ENCODE measurements at regions not wholly inside any gene's neighbourhood (a gene's known extent, or its start where the extent isn't known, plus 50 kb on each side); places are given as distances from the start of the nearest gene placed in this dataset.

- Mint-ChIP-seq H3K4me1 (ENCODE audit: low read depth) (no peaks in the 10 kb centered on the region), H3K9me3 (no peaks in the 10 kb centered on the region), H3K27me3 (ENCODE audit: insufficient read depth) (peaks cover 4% of the 10 kb centered on the region), H3K4me3 (no peak overlapping the region), H3K36me3 (ENCODE audit: low read depth) (no peaks in the 10 kb centered on the region), H3K27ac (no peak overlapping the region)
- DNase-seq (ENCODE audit: low spot score): no peak
- intact Hi-C loops (cut with micrococcal nuclease): no loop called here
Observed at GRCh38 chr20:51165131-51165530, 142.2 kb upstream of the KCNG1 start.

DNA sequence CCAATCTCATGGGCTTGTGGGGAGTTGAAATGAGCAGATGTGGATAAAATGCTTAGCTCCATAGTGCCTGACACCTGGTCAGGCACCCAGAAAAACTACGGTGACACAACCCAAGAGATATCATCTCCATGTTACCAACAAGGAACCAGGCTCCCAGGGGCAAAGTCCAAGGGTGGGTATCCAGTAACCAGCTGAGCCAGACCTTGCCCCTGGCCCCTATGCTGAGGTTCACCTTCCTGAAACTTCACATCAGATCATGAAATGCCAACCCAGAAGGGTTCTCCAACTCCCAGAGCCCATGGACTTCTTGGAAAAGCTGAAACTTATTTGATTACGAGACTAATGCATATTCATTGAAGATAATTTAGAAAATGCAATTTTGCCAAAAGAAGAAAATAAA, 141.8 kb upstream of the KCNG1 start:
- H3K27ac Mint-ChIP-seq: no peak overlapping the region
- H3K4me3 Mint-ChIP-seq: no peak overlapping the region
- H3K27me3 Mint-ChIP-seq (ENCODE audit: insufficient read depth): peaks cover 4% of the 10 kb centered on the region
- intact Hi-C loops (cut with micrococcal nuclease): no loop called here
- no peaks in the 10 kb centered on the region for H3K36me3 Mint-ChIP-seq (ENCODE audit: low read depth)
- DNase-seq (ENCODE audit: low spot score): no peak
- no peaks in the 10 kb centered on the region for H3K9me3 Mint-ChIP-seq
- no peaks in the 10 kb centered on the region for H3K4me1 Mint-ChIP-seq (ENCODE audit: low read depth)

DNA sequence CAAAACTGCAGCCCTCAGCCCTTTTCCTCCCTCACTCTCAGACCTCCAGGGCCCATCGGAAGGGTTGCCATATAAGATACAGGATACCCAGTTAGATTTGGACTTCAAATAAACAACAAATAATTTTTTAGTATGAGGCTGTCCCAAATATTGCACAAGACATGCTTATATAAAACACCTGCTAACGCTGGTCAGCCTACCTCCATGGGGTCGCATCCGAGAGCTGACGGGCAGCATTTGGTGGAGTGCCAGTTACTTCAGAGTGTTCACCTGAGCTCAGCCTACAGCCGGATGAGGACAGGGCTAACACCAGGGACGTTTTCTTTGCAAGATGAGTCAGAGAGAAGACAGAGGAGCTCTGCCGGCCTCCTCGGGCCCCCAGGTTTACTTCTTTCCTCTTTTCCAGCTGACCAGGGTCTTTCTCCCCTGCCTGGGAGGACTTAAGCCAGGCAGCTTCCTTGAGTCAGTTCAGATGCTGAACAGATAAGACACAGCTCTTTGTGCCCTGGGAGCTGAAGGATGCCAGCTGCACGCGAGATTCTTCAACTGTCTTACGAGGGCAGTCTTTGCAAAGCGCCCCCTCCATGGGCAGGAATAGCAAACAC, 141.2 kb upstream of the KCNG1 start:
- Mint-ChIP-seq H3K27me3 (ENCODE audit: insufficient read depth) (peaks cover 4% of the 10 kb centered on the region), H3K4me3 (no peak overlapping the region), H3K4me1 (ENCODE audit: low read depth) (no peaks in the 10 kb centered on the region), H3K9me3 (no peaks in the 10 kb centered on the region), H3K36me3 (ENCODE audit: low read depth) (no peaks in the 10 kb centered on the region), H3K27ac (no peak overlapping the region)
- intact Hi-C loops (cut with micrococcal nuclease): no loop called here
- DNase-seq (ENCODE audit: low spot score): no peak

DNA sequence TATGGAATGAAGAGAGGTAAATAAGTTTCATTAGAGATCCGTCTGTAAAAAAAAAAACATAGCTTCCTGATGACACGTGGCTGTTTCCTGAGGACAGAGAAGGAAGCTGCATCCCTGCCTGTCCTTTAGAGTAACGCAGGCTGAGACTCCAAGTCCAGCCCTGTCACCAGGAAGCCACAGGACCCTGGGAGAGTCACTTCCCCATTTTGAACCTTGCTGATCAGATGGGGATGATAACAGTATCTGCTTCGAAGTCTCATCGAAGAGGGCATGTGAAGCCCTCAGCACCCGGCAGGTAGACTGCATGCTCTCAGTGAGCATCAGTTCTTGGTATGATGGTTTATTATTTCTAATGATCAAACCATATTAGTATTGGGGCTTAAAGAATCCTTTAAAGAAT, 139.1 kb upstream of the KCNG1 start:
- no peak overlapping the region for H3K4me3 Mint-ChIP-seq
- no peak overlapping the region for H3K27ac Mint-ChIP-seq
- no peaks in the 10 kb centered on the region for H3K36me3 Mint-ChIP-seq (ENCODE audit: low read depth)
- H3K4me1 Mint-ChIP-seq (ENCODE audit: low read depth): no peaks in the 10 kb centered on the region
- intact Hi-C loops (cut with micrococcal nuclease): no loop called here
- DNase-seq (ENCODE audit: low spot score): no peak
- H3K27me3 Mint-ChIP-seq (ENCODE audit: insufficient read depth): peaks cover 8% of the 10 kb centered on the region
- H3K9me3 Mint-ChIP-seq: no peaks in the 10 kb centered on the region

- Mint-ChIP-seq H3K36me3 (ENCODE audit: low read depth) (no peaks in the 10 kb centered on the region), H3K4me3 (no peak overlapping the region), H3K27me3 (ENCODE audit: insufficient read depth) (peaks cover 11% of the 10 kb centered on the region), H3K9me3 (no peaks in the 10 kb centered on the region), H3K4me1 (ENCODE audit: low read depth) (no peaks in the 10 kb centered on the region), H3K27ac (no peak overlapping the region)
- DNase-seq (ENCODE audit: low spot score): no peak
- intact Hi-C loops (cut with micrococcal nuclease): no loop called here
Observed at GRCh38 chr20:51160821-51161220, 137.9 kb upstream of the KCNG1 start.

GRCh38 chr20:51159981-51160380, 137.1 kb upstream of the KCNG1 start:
- intact Hi-C loops (cut with micrococcal nuclease): no loop called here
- no peak for DNase-seq (ENCODE audit: low spot score)
- Mint-ChIP-seq H3K9me3 (no peaks in the 10 kb centered on the region), H3K27ac (no peak overlapping the region), H3K27me3 (ENCODE audit: insufficient read depth) (peaks cover 12% of the 10 kb centered on the region), H3K4me3 (no peak overlapping the region), H3K4me1 (ENCODE audit: low read depth) (no peaks in the 10 kb centered on the region), H3K36me3 (ENCODE audit: low read depth) (no peaks in the 10 kb centered on the region)

- Mint-ChIP-seq H3K4me1 (ENCODE audit: low read depth) (no peaks in the 10 kb centered on the region), H3K36me3 (ENCODE audit: low read depth) (no peaks in the 10 kb centered on the region), H3K9me3 (no peaks in the 10 kb centered on the region), H3K27me3 (ENCODE audit: insufficient read depth) (peaks cover 13% of the 10 kb centered on the region), H3K27ac (no peak overlapping the region), H3K4me3 (no peak overlapping the region)
- intact Hi-C loops (cut with micrococcal nuclease): no loop called here
- no peak for DNase-seq (ENCODE audit: low spot score)
Observed at GRCh38 chr20:51159303-51159702, 136.4 kb upstream of the KCNG1 start.

DNA sequence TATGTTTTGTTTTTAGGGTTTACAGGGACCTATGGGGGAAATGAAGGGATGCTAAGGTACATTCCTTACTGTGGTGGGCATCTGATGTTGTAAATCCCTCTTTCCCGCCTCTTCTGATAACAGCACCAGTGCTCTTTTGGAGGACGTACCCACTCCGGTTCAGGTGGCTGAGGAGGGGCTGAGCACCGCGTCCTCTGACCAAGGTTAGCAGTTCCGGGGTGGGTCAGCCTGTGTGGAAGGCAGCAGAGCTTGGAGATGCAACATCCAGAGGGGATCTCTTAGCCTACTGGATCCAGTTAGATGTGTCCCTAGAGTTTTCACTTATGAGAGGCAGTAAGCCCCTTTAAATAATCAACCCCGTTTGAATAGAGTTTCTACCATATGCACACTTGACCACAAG, 135.3 kb upstream of the KCNG1 start:
- no peak overlapping the region for H3K27ac Mint-ChIP-seq
- intact Hi-C loops (cut with micrococcal nuclease): no loop called here
- H3K9me3 Mint-ChIP-seq: no peaks in the 10 kb centered on the region
- no peaks in the 10 kb centered on the region for H3K36me3 Mint-ChIP-seq (ENCODE audit: low read depth)
- H3K27me3 Mint-ChIP-seq (ENCODE audit: insufficient read depth): peaks cover 18% of the 10 kb centered on the region
- DNase-seq (ENCODE audit: low spot score): no peak
- H3K4me1 Mint-ChIP-seq (ENCODE audit: low read depth): no peaks in the 10 kb centered on the region
- no peak overlapping the region for H3K4me3 Mint-ChIP-seq

- H3K4me1 Mint-ChIP-seq (ENCODE audit: low read depth): no peaks in the 10 kb centered on the region
- no peak for DNase-seq (ENCODE audit: low spot score)
- no peaks in the 10 kb centered on the region for H3K9me3 Mint-ChIP-seq
- intact Hi-C loops (cut with micrococcal nuclease): no loop called here
- H3K36me3 Mint-ChIP-seq (ENCODE audit: low read depth): no peaks in the 10 kb centered on the region
- H3K4me3 Mint-ChIP-seq: no peak overlapping the region
- no peak overlapping the region for H3K27ac Mint-ChIP-seq
- H3K27me3 Mint-ChIP-seq (ENCODE audit: insufficient read depth): peaks cover 26% of the 10 kb centered on the region
Observed at GRCh38 chr20:51156041-51156982, 133.4 kb upstream of the KCNG1 start.

GRCh38 chr20:51154708-51155690, 132.1 kb upstream of the KCNG1 start:
- H3K9me3 Mint-ChIP-seq: no peaks in the 10 kb centered on the region
- H3K4me3 Mint-ChIP-seq: no peak overlapping the region
- no peaks in the 10 kb centered on the region for H3K4me1 Mint-ChIP-seq (ENCODE audit: low read depth)
- H3K27ac Mint-ChIP-seq: no peak overlapping the region
- intact Hi-C loops (cut with micrococcal nuclease): no loop called here
- DNase-seq (ENCODE audit: low spot score): no peak
- peaks cover 27% of the 10 kb centered on the region for H3K27me3 Mint-ChIP-seq (ENCODE audit: insufficient read depth)
- H3K36me3 Mint-ChIP-seq (ENCODE audit: low read depth): no peaks in the 10 kb centered on the region

DNA sequence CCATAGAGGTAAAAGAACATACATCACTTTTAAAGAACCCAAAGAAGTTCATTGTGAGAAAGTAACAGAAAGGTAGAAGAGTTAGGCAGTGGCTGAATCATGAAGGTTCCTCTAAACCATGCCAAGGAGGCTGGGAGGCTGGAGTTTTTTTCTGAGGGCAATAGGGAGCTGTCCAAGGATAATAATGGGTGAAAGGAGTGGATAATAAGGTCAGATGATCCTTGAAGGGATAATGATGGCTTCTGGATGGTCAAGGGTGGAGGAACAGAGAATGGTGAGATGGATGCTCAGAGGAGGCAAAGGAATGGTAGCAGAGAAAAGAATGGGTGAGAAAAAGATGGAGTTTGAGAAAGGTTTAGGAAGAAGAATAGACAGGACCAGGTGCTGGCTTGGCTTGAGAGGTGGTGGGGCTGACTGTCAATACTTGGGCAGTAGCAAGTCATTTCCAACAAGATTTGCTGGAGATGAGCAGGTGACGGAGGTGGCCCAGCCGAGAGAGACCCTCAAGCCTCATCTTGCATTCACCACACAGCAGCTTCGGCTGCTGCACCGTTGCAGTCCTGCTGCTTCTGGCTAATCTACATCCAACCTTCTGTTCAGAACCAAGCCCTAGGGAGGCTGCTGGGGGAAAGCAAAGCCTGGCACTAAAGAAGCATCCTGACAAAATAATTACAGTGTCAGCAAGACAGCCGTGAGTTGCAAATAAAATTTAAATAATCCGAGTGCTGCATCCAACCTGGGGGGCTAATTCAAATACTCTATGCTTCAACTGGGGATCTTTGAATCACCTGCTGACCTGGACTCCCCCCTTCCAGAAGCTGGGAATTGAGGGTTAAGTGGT, 131.2 kb upstream of the KCNG1 start:
- H3K9me3 Mint-ChIP-seq: no peaks in the 10 kb centered on the region

GRCh38 chr20:51148941-51149340, 126.0 kb upstream of the KCNG1 start:
- peaks cover 30% of the 10 kb centered on the region for H3K27me3 Mint-ChIP-seq (ENCODE audit: insufficient read depth)
- H3K36me3 Mint-ChIP-seq (ENCODE audit: low read depth): no peaks in the 10 kb centered on the region
- H3K27ac Mint-ChIP-seq: no peak overlapping the region
- no peak overlapping the region for H3K4me3 Mint-ChIP-seq
- DNase-seq (ENCODE audit: low spot score): no peak
- peaks cover 4% of the 10 kb centered on the region for H3K9me3 Mint-ChIP-seq
- no peaks in the 10 kb centered on the region for H3K4me1 Mint-ChIP-seq (ENCODE audit: low read depth)
- intact Hi-C loops (cut with micrococcal nuclease): no loop called here

More for the DNA sequence above, 131.2 kb upstream of the KCNG1 start:
- H3K27me3 Mint-ChIP-seq (ENCODE audit: insufficient read depth): peaks cover 27% of the 10 kb centered on the region
- no peak overlapping the region for H3K4me3 Mint-ChIP-seq
- H3K4me1 Mint-ChIP-seq (ENCODE audit: low read depth): no peaks in the 10 kb centered on the region
- no peaks in the 10 kb centered on the region for H3K36me3 Mint-ChIP-seq (ENCODE audit: low read depth)
- intact Hi-C loops (cut with micrococcal nuclease): no loop called here
- no peak for DNase-seq (ENCODE audit: low spot score)
- no peak overlapping the region for H3K27ac Mint-ChIP-seq
